ENCODE measurements at regions not wholly inside any gene's neighbourhood (a gene's known extent, or its start where the extent isn't known, plus 50 kb on each side); places are given as distances from the start of the nearest gene placed in this dataset.

DNA sequence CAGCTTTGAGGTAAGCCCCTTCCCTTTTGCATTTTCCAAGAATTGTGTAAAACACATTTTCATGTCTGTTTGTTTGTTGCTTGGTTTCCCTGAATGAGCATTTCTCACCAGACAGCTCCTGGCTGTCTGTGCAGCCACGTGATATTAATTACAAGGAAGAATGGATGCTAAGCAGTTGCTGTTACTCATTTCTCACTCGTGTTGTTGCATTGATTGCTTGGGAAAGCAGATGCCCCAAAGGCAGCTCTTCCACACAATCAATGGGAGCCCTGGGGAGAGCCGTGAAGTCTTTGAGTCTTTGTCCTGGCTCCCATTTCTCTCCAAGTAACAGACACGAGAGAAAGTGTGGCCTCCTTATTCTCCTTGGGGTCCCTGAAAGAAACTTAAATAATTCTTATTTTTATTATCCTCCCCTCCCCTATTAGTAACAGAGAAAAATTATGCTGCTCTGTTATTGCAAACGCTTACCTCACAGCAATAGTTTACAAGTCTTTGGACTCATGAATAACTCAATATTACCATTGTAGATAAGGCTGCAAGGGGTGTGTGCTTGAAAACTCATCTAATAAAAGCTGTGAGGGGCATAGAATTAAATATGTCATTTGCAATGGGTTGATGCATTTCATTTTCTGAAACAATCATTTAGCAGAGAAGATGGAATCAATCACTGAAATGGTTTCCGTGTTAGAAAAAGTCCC, 127.7 kb upstream of the CAMK1G start:
- TF ChIP-seq, protein P1, sequence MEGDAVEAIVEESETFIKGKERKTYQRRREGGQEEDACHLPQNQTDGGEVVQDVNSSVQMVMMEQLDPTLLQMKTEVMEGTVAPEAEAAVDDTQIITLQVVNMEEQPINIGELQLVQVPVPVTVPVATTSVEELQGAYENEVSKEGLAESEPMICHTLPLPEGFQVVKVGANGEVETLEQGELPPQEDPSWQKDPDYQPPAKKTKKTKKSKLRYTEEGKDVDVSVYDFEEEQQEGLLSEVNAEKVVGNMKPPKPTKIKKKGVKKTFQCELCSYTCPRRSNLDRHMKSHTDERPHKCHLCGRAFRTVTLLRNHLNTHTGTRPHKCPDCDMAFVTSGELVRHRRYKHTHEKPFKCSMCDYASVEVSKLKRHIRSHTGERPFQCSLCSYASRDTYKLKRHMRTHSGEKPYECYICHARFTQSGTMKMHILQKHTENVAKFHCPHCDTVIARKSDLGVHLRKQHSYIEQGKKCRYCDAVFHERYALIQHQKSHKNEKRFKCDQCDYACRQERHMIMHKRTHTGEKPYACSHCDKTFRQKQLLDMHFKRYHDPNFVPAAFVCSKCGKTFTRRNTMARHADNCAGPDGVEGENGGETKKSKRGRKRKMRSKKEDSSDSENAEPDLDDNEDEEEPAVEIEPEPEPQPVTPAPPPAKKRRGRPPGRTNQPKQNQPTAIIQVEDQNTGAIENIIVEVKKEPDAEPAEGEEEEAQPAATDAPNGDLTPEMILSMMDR (IDR thresholded peaks at IDR 0.05) = no peak
- TF ChIP-seq POLR2A (IDR thresholded peaks at IDR 0.05) = no peak

Measured in sigmoid colon (tissue), 3 donors.